Vagina (tissue), 2 donors: ENCODE measurements at regions not wholly inside any gene's neighbourhood (a gene's known extent, or its start where the extent isn't known, plus 50 kb on each side); places are given as distances from the start of the nearest gene placed in this dataset.

Source experiments
- DNase-seq, 2 donors: peaks; one replicate each; pipeline ENCODE4 v3.0.0-alpha.2; 2017; ENCODE audit errors: extremely low spot score in 2 of 2
- H3K27ac ChIP-seq: fragments of 200-600 bp; sonication (generic); one replicate; pipeline ENCODE4 v1.5.1; 2019
- H3K27me3 ChIP-seq: fragments of 200-600 bp; sonication (generic); one replicate; pipeline ENCODE4 v1.5.1; 2019
- H3K36me3 ChIP-seq, 2 donors: fragments of 200-600 bp; sonication (generic); one replicate each; pipeline ENCODE4 v1.5.1; 2017 to 2019
- H3K4me1 ChIP-seq: fragments of 200-600 bp; sonication (generic); one replicate; pipeline ENCODE4 v1.5.1; 2019
- H3K4me3 ChIP-seq, 2 donors: fragments of 200-600 bp; sonication (generic); 1 replicate in 1 of 2; 2 replicates in 1 of 2; pipeline ENCODE4 v1.5.1; 2016 to 2019
- H3K9me3 ChIP-seq: fragments of 200-600 bp; sonication (generic); one replicate; pipeline ENCODE4 v1.5.1; 2019
- CTCF ChIP-seq, 3 experiments: fragments of 450-650 bp in 2 of 3; fragments of 200-600 bp in 1 of 3; sonication (generic) in 1 of 3; IDR thresholded peaks; one replicate each; pipeline ENCODE4 v1.5.1; 2017 to 2019; ENCODE audit warnings: antibody characterized with exemption in 3 of 3, mild to moderate bottlenecking in 2 of 3, moderate library complexity in 2 of 3
- POLR2A ChIP-seq, 2 donors: fragments of 450-650 bp; IDR thresholded peaks; one replicate each; pipeline ENCODE4 v1.6.1; 2017; ENCODE audit warnings: antibody characterized with exemption in 2 of 2, mild to moderate bottlenecking in 2 of 2, moderate library complexity in 2 of 2
- POLR2AphosphoS5 ChIP-seq, 2 donors: sonication (generic); formaldehyde crosslinking; IDR thresholded peaks; one replicate each; pipeline ENCODE4 v1.9.0; 2017; ENCODE audit warnings: antibody characterized with exemption in 2 of 2, mild to moderate bottlenecking in 2 of 2, low read depth in 1 of 2; ENCODE audit not compliant: insufficient read depth in 1 of 2
- intact Hi-C: fragments of 100-400 bp; cut with DNase I; formaldehyde crosslinking; loops from one replicate; pipeline ENCODE4 v1.15.1; 2023

GRCh38 chr9:115395511-115396021, 277.6 kb upstream of the TNC start:
- H3K27ac ChIP-seq = no peak overlapping the region
- no peaks in the 10 kb centered on the region for H3K9me3 ChIP-seq
- no peak for DNase-seq
- no peak for TF ChIP-seq POLR2A (IDR thresholded peaks at IDR 0.05)
- no peak for TF ChIP-seq POLR2AphosphoS5 (IDR thresholded peaks at IDR 0.05; ENCODE audit: insufficient read depth in 1 of 2, low read depth in 1 of 2)
- no peak for TF ChIP-seq CTCF (IDR thresholded peaks at IDR 0.05)
- H3K27me3 ChIP-seq = no peaks in the 10 kb centered on the region
- H3K4me1 ChIP-seq = peaks cover 8% of the 10 kb centered on the region
- H3K4me3 ChIP-seq = no peak overlapping the region
- H3K36me3 ChIP-seq = no peaks in the 10 kb centered on the region
- intact Hi-C loops = no loop called here

GRCh38 chr9:115396071-115396529, 278.1 kb upstream of the TNC start:
- intact Hi-C loops = no loop called here
- Histone ChIP-seq H3K36me3 (no peaks in the 10 kb centered on the region), H3K27ac (no peak overlapping the region), H3K4me3 (no peak overlapping the region), H3K4me1 (peaks cover 8% of the 10 kb centered on the region), H3K27me3 (no peaks in the 10 kb centered on the region), H3K9me3 (no peaks in the 10 kb centered on the region)
- TF ChIP-seq CTCF (IDR thresholded peaks at IDR 0.05) = no peak
- no peak for TF ChIP-seq POLR2A (IDR thresholded peaks at IDR 0.05)
- TF ChIP-seq POLR2AphosphoS5 (IDR thresholded peaks at IDR 0.05; ENCODE audit: insufficient read depth in 1 of 2, low read depth in 1 of 2) = no peak
- no peak for DNase-seq

GRCh38 chr9:115397591-115398312, 279.8 kb upstream of the TNC start:
- H3K27me3 ChIP-seq = no peaks in the 10 kb centered on the region
- TF ChIP-seq POLR2AphosphoS5 (IDR thresholded peaks at IDR 0.05; ENCODE audit: insufficient read depth in 1 of 2, low read depth in 1 of 2) (no peak), CTCF (IDR thresholded peaks at IDR 0.05) (no peak), POLR2A (IDR thresholded peaks at IDR 0.05) (no peak)
- no peak overlapping the region for H3K4me3 ChIP-seq
- intact Hi-C loops = no loop called here
- no peaks in the 10 kb centered on the region for H3K9me3 ChIP-seq
- H3K36me3 ChIP-seq = no peaks in the 10 kb centered on the region
- H3K27ac ChIP-seq = no peak overlapping the region
- peaks cover 8% of the 10 kb centered on the region for H3K4me1 ChIP-seq
- no peak for DNase-seq

- Histone ChIP-seq H3K4me3 (no peak overlapping the region), H3K9me3 (no peaks in the 10 kb centered on the region), H3K36me3 (no peaks in the 10 kb centered on the region), H3K27ac (no peak overlapping the region), H3K27me3 (no peaks in the 10 kb centered on the region), H3K4me1 (peaks cover 8% of the 10 kb centered on the region)
- no peak for DNase-seq
- intact Hi-C loops = no loop called here
- no peak for TF ChIP-seq POLR2A (IDR thresholded peaks at IDR 0.05)
- TF ChIP-seq CTCF (IDR thresholded peaks at IDR 0.05) = no peak
- no peak for TF ChIP-seq POLR2AphosphoS5 (IDR thresholded peaks at IDR 0.05; ENCODE audit: insufficient read depth in 1 of 2, low read depth in 1 of 2)
Measured at GRCh38 chr9:115398313-115398650, 280.3 kb upstream of the TNC start.

GRCh38 chr9:115398996-115399395, 281.0 kb upstream of the TNC start:
- H3K27ac ChIP-seq = no peak overlapping the region
- intact Hi-C loops = no loop called here
- no peak for DNase-seq
- H3K4me1 ChIP-seq = peaks cover 8% of the 10 kb centered on the region
- H3K36me3 ChIP-seq = no peaks in the 10 kb centered on the region
- no peaks in the 10 kb centered on the region for H3K27me3 ChIP-seq
- TF ChIP-seq POLR2AphosphoS5 (IDR thresholded peaks at IDR 0.05; ENCODE audit: insufficient read depth in 1 of 2, low read depth in 1 of 2) (no peak), CTCF (IDR thresholded peaks at IDR 0.05) (no peak), POLR2A (IDR thresholded peaks at IDR 0.05) (no peak)
- no peak overlapping the region for H3K4me3 ChIP-seq
- H3K9me3 ChIP-seq = no peaks in the 10 kb centered on the region
